GM19351 (cell line): ENCODE measurements at regions not wholly inside any gene's neighbourhood (a gene's known extent, or its start where the extent isn't known, plus 50 kb on each side); places are given as distances from the start of the nearest gene placed in this dataset.

Experiments
- ATAC-seq: cut with Tn5 transposase; IDR thresholded peaks from one replicate; pipeline ENCODE4 v1.9.1; 2021; ENCODE audit warnings: mild to moderate bottlenecking, moderate library complexity; ENCODE audit not compliant: unreplicated experiment

DNA sequence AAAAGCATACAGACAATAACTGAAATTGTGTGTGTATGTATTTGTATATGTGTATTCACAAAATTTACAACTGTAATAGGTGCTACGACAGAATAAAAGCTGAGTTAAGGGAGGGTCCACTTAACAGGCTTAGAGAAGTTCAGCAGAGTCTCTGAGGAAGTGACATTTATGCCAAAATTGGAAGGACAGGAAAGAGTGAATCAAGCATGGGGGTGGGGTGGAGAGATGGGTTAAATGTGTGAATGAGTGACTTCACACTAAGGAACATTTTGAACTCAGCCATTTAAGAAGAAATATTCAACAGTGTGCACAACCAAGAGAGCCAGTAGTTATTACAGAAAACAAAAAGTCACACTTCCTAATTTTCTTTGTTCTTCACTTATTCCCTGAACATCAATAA is 53.8 kb upstream of the RGS1 start:
- ATAC-seq = no peak

DNA sequence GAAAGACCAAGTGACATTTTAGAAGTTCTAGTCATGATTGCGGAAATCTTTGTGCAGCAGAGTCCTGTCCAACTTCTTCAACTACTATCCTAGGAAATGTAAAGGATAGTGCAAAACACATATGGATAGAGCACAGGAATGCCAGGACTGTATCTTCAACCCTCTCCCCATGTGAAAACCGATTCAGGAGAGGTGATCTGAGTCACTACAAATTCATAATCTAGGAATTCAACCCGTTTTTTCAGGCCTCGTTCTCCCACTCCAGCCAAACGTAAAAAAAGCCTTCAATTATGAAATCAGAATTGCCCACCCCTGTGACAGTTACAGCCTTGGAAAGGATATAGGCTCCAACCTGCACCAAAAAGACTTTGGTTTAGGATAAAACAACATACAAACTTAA is 52.9 kb upstream of the RGS1 start:
- ATAC-seq = no peak

DNA sequence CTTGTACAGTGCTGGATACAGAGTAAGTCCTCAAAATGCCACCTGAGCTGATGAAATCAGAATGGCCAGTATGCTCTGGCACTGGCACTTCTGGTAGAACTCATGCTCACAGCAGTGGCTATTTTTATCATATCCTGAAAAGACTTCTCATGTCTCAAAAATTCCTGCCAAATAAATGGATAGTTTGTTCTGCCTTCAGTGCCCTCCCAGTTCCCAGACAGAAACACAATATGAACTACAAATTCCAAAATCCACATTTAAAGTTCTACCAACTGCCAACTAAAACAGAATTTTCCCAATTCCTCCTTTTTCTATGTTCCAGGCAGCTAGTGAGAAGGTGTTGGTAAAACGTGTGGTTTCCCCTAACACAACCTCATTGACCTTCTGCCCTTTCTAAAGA is 51.4 kb upstream of the RGS1 start:
- ATAC-seq = no peak
